Mesothelial cell of epicardium (in vitro differentiated cells): ENCODE measurements at regions not wholly inside any gene's neighbourhood (a gene's known extent, or its start where the extent isn't known, plus 50 kb on each side); places are given as distances from the start of the nearest gene placed in this dataset.

Source experiments
- DNase-seq, 2 experiments: peaks; one replicate each; pipeline ENCODE4 v3.0.0; 2021; ENCODE audit warnings: low spot score in 2 of 2; ENCODE audit not compliant: unreplicated experiment in 2 of 2
- H3K27ac Mint-ChIP-seq: 2 replicates; pipeline ENCODE4 v1.8.0; 2021; ENCODE audit warnings: mixed read lengths
- H3K27me3 Mint-ChIP-seq: 2 replicates; pipeline ENCODE4 v1.8.0; 2021; ENCODE audit warnings: low read depth, mixed read lengths
- H3K36me3 Mint-ChIP-seq: 2 replicates; pipeline ENCODE4 v1.8.0; 2021; ENCODE audit warnings: mixed read lengths
- H3K4me1 Mint-ChIP-seq: 2 replicates; pipeline ENCODE4 v1.8.0; 2021; ENCODE audit warnings: mixed read lengths
- H3K4me3 Mint-ChIP-seq: 2 replicates; pipeline ENCODE4 v1.8.0; 2021; ENCODE audit warnings: mild to moderate bottlenecking, moderate library complexity, mixed read lengths
- H3K9me3 Mint-ChIP-seq: 2 replicates; pipeline ENCODE4 v1.8.0; 2021; ENCODE audit warnings: mixed read lengths
- CTCF ChIP-seq: fragments of 200-600 bp; sonication (generic); IDR thresholded peaks from one replicate; pipeline ENCODE4 v1.5.0; 2021; ENCODE audit warnings: antibody characterized with exemption; ENCODE audit not compliant: unreplicated experiment

DNA sequence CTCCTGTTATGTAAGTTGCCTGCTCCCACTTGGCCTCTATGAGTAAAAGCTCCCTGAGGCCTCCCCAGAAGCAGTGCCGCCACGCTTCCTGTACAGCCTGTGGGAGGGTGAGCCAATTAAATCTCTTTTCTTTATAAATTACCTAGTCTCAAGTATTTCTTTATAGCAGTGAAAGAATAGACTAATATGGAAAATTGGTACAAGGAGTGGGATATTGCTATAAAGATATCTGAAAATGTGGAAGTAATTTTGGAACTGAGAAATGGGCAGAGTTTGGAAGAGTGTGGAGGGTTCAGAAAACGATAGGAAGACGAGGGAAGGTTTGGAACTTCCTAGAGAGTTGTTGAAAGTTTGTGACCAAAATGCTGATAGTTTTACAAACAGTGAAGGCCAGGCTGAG lies 572.3 kb downstream of the MATN1 start:
- H3K4me1 Mint-ChIP-seq = no peaks in the 10 kb centered on the region
- DNase-seq = no peak
- H3K4me3 Mint-ChIP-seq = no peak overlapping the region
- no peak overlapping the region for H3K27ac Mint-ChIP-seq
- H3K9me3 Mint-ChIP-seq = peaks cover 24% of the 10 kb centered on the region
- peaks cover 23% of the 10 kb centered on the region for H3K27me3 Mint-ChIP-seq
- H3K36me3 Mint-ChIP-seq = no peaks in the 10 kb centered on the region
- no peak for TF ChIP-seq CTCF

- no peak for TF ChIP-seq CTCF
- no peaks in the 10 kb centered on the region for H3K36me3 Mint-ChIP-seq
- no peaks in the 10 kb centered on the region for H3K4me1 Mint-ChIP-seq
- H3K27ac Mint-ChIP-seq = no peak overlapping the region
- DNase-seq = no peak
- peaks cover 19% of the 10 kb centered on the region for H3K9me3 Mint-ChIP-seq
- H3K4me3 Mint-ChIP-seq = no peak overlapping the region
- H3K27me3 Mint-ChIP-seq = peaks cover 36% of the 10 kb centered on the region
Measured at GRCh38 chr1:30149226-30149625, 574.2 kb downstream of the MATN1 start.

- no peaks in the 10 kb centered on the region for H3K4me1 Mint-ChIP-seq
Measured at GRCh38 chr1:30148676-30149075, 574.7 kb downstream of the MATN1 start.

GRCh38 chr1:30147188-30147587 lies 576.2 kb downstream of the MATN1 start:
- Mint-ChIP-seq H3K36me3 (no peaks in the 10 kb centered on the region), H3K4me3 (no peak overlapping the region), H3K27me3 (peaks cover 39% of the 10 kb centered on the region), H3K9me3 (peaks cover 19% of the 10 kb centered on the region), H3K4me1 (no peaks in the 10 kb centered on the region), H3K27ac (no peak overlapping the region)
- TF ChIP-seq CTCF = no peak
- DNase-seq = no peak

More at GRCh38 chr1:30148676-30149075, 574.7 kb downstream of the MATN1 start:
- Mint-ChIP-seq H3K4me3 (no peak overlapping the region), H3K36me3 (no peaks in the 10 kb centered on the region), H3K27me3 (peaks cover 39% of the 10 kb centered on the region), H3K9me3 (peaks cover 25% of the 10 kb centered on the region), H3K27ac (no peak overlapping the region)
- TF ChIP-seq CTCF = no peak
- no peak for DNase-seq

DNA sequence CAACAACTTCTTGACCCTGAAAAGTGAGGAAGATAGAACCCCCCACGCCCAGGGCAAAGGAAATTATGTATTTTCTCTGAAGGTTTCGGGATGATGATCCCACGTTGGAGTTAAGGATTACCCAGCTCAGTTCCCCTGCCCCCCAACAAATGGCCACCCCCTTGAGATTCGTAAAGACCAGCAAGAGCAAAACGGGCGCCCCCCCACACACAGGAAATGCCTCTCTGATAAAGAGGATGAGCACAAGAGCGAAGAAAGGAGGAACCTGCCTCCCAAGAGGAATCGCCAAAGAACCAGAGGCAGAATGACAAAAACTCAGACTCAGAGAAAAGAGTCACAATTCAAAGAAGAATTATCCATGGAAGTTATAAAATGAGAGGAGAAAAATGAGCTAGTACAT lies 576.9 kb downstream of the MATN1 start:
- no peaks in the 10 kb centered on the region for H3K36me3 Mint-ChIP-seq
- peaks cover 39% of the 10 kb centered on the region for H3K27me3 Mint-ChIP-seq
- H3K9me3 Mint-ChIP-seq = peaks cover 17% of the 10 kb centered on the region
- no peak for DNase-seq
- no peak overlapping the region for H3K4me3 Mint-ChIP-seq
- H3K4me1 Mint-ChIP-seq = no peaks in the 10 kb centered on the region
- no peak overlapping the region for H3K27ac Mint-ChIP-seq
- TF ChIP-seq CTCF = no peak

DNA sequence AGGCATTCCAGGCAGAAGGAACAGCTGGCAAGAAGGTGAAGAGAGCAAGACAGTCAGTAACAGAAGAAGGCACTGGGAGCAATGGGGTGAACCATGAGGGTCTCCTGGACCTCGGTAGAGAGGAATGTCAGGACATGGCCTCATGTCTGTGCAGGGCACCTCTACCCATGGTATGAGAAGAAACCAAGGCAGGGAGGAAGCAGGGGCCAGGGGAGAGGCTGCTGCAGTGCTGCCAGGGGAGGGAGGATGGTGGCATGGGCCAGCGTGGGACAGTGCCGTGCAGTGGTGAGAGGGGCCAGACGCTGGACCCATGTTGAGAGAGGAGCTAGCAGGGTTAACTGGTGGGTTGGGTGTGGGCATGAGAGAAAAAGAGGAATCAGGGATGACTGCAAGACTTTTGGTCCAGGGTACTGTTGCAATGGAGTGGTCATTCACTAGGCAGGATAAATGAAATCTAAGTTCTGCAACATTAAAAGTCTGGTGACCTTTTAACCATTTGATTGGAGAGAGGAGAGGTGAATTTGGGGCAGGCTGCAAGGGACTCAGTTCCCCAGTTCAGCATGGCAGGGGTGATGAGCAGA lies 577.6 kb downstream of the MATN1 start:
- H3K36me3 Mint-ChIP-seq = no peaks in the 10 kb centered on the region
- no peak for TF ChIP-seq CTCF
- H3K27ac Mint-ChIP-seq = no peak overlapping the region
- no peak for DNase-seq
- no peaks in the 10 kb centered on the region for H3K4me1 Mint-ChIP-seq
- peaks cover 12% of the 10 kb centered on the region for H3K9me3 Mint-ChIP-seq
- no peak overlapping the region for H3K4me3 Mint-ChIP-seq
- peaks cover 39% of the 10 kb centered on the region for H3K27me3 Mint-ChIP-seq
